Mesendoderm (in vitro differentiated cells): ENCODE measurements at regions not wholly inside any gene's neighbourhood (a gene's known extent, or its start where the extent isn't known, plus 50 kb on each side); places are given as distances from the start of the nearest gene placed in this dataset.
"Not testable (repeated sequence)": the region's sequence is repeated elsewhere in the genome, so short reads cannot be mapped to it uniquely, and the experiment has no call there.

Source experiments
- DNase-seq: peaks from one replicate; pipeline ENCODE4 v3.0.0; 2013
- H2AK5ac ChIP-seq: 2 replicates; pipeline ENCODE4 v1.6.1; 2013; ENCODE audit warnings: low read length, inconsistent platforms
- H2BK120ac ChIP-seq: 2 replicates; pipeline ENCODE4 v1.6.1; 2013; ENCODE audit warnings: low read depth, mild to moderate bottlenecking, low read length, moderate library complexity, mixed read lengths
- H2BK15ac ChIP-seq: replicated peaks from 2 replicates; pipeline ENCODE4 v1.6.1; 2013; ENCODE audit warnings: low read depth, mild to moderate bottlenecking, moderate library complexity
- H2BK5ac ChIP-seq: 2 replicates; pipeline ENCODE4 v1.6.1; 2013; ENCODE audit warnings: low read length, inconsistent platforms
- H3K18ac ChIP-seq: 2 replicates; pipeline ENCODE4 v1.6.1; 2013; ENCODE audit warnings: mild to moderate bottlenecking, low read length, mixed read lengths
- H3K23ac ChIP-seq: one replicate; pipeline ENCODE4 v1.6.1; 2013; ENCODE audit warnings: low read length
- H3K27ac ChIP-seq: 2 replicates; pipeline ENCODE4 v1.5.1; 2013; ENCODE audit warnings: low read depth, mild to moderate bottlenecking, inconsistent platforms, low read length, moderate library complexity
- H3K27me3 ChIP-seq: 2 replicates; pipeline ENCODE4 v1.6.1; 2013; ENCODE audit warnings: low read length, control low read depth, mild to moderate bottlenecking, inconsistent platforms; ENCODE audit not compliant: insufficient read depth, poor library complexity
- H3K36me3 ChIP-seq: 2 replicates; pipeline ENCODE4 v1.6.1; 2013; ENCODE audit warnings: low read length, inconsistent platforms; ENCODE audit not compliant: control insufficient read depth, insufficient read depth
- H3K4ac ChIP-seq: one replicate; pipeline ENCODE4 v1.6.1; 2013; ENCODE audit warnings: low read depth, mild to moderate bottlenecking, low read length, moderate library complexity
- H3K4me1 ChIP-seq: 2 replicates; pipeline ENCODE4 v1.6.1; 2013; ENCODE audit warnings: low read depth, low read length, inconsistent platforms; ENCODE audit not compliant: control insufficient read depth
- H3K4me2 ChIP-seq: 2 replicates; pipeline ENCODE4 v1.6.1; 2013; ENCODE audit warnings: low read length
- H3K4me3 ChIP-seq: 2 replicates; pipeline ENCODE4 v1.5.1; 2013; ENCODE audit warnings: mild to moderate bottlenecking, low read length
- H3K56ac ChIP-seq: one replicate; pipeline ENCODE4 v1.6.1; 2013; ENCODE audit warnings: low read length
- H3K79me1 ChIP-seq: 2 replicates; pipeline ENCODE4 v1.6.1; 2013; ENCODE audit warnings: low read length, inconsistent platforms
- H3K79me2 ChIP-seq: 2 replicates; pipeline ENCODE4 v1.6.1; 2013; ENCODE audit warnings: mild to moderate bottlenecking, low read length; ENCODE audit not compliant: control insufficient read depth, insufficient read depth
- H3K9ac ChIP-seq: 2 replicates; pipeline ENCODE4 v1.6.1; 2013; ENCODE audit warnings: low read length, inconsistent platforms
- H4K5ac ChIP-seq: one replicate; pipeline ENCODE4 v1.6.1; 2013; ENCODE audit warnings: low read length
- H4K8ac ChIP-seq: one replicate; pipeline ENCODE4 v1.6.1; 2013; ENCODE audit warnings: low read depth, mild to moderate bottlenecking, control low read depth, low read length, moderate library complexity
- WGBS: extraction: QIAGEN DNeasy Blood & Tissue Kit; methylation state at CpG from one replicate; pipeline ENCODE4 v1.1.7; 2013; ENCODE audit warnings: low lambda C conversion rate, missing lambda C conversion rate; ENCODE audit not compliant: insufficient coverage; ENCODE audit errors: extremely low coverage; 5-methylcytosine and 5-hydroxymethylcytosine counted together

DNA sequence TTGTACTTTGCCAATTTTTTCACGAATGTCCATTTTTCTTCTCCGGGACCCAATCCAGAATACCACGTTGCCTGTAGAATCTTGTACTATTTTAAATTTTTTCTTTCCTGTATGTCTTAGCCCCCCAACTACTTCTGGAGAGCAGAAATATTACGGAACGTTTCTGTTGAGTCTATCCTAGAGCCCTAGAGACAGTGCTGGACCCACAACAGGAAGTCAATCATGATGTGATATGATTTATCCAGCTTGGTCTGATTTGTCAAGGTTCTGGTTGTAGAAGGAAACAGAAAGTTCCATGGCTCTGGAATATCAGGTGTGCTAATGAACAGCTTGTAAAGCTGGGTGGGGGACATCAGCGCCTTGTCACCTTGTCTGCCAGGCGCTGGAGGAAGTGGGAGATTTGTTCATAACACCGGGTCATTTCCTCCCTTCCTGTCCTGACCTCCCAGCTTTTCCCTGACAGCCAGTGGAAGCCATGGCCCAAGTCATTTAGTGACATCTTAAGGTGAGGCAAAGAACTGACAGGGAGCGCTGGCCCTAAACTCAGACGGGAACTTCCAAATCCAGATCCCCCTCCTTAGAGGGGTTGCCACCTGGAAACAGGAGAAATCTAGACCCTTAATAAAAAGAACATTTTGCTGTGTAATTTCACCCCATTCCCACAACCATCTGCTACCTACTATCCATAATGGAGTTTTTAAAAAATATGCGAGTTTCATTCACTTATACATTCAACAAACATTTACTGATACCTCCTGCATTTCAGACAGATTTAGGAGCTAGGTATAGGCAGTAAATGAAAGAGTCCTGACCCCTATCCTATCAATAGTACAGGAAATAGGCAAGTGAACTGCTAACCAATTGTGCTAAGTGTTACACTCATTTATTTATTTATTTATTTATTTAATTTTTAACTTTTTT, 130.5 kb downstream of the ZFP64 start:
- Histone ChIP-seq H3K18ac (no peak overlapping the region), H3K4me2 (no peak overlapping the region), H3K79me2 (no peaks in the 10 kb centered on the region), H4K8ac (no peak overlapping the region), H3K9ac (no peak overlapping the region), H3K23ac (no peak overlapping the region), H3K4me3 (no peak overlapping the region), H2BK120ac (no peak overlapping the region), H2AK5ac (no peak overlapping the region), H2BK15ac (no peak overlapping the region), H3K4ac (no peak overlapping the region), H4K5ac (no peak overlapping the region), H3K4me1 (no peaks in the 10 kb centered on the region), H3K36me3 (no peaks in the 10 kb centered on the region), H3K27ac (no peak overlapping the region), H3K56ac (no peak overlapping the region), H2BK5ac (no peak overlapping the region), H3K27me3 (no peaks in the 10 kb centered on the region), H3K79me1 (no peaks in the 10 kb centered on the region)
- peak; percentile 91 for DNase-seq
- no CpG with 5 or more reads among the region's 11 CpGs for WGBS

- not testable (repeated sequence) for H4K8ac ChIP-seq, H3K27me3 ChIP-seq, H2BK120ac ChIP-seq, DNase-seq, H3K4me1 ChIP-seq, H3K23ac ChIP-seq, H4K5ac ChIP-seq, H3K4me3 ChIP-seq, H3K79me1 ChIP-seq, H3K56ac ChIP-seq, H3K9ac ChIP-seq, H2BK5ac ChIP-seq, H3K36me3 ChIP-seq, H3K27ac ChIP-seq, H2AK5ac ChIP-seq, H3K4ac ChIP-seq, H3K4me2 ChIP-seq, H3K18ac ChIP-seq, H3K79me2 ChIP-seq, H2BK15ac ChIP-seq
- WGBS: no CpG with 5 or more reads among the region's 3 CpGs
These were observed 134.4 kb downstream of the ZFP64 start for GRCh38 chr20:52057133-52057532.

DNA sequence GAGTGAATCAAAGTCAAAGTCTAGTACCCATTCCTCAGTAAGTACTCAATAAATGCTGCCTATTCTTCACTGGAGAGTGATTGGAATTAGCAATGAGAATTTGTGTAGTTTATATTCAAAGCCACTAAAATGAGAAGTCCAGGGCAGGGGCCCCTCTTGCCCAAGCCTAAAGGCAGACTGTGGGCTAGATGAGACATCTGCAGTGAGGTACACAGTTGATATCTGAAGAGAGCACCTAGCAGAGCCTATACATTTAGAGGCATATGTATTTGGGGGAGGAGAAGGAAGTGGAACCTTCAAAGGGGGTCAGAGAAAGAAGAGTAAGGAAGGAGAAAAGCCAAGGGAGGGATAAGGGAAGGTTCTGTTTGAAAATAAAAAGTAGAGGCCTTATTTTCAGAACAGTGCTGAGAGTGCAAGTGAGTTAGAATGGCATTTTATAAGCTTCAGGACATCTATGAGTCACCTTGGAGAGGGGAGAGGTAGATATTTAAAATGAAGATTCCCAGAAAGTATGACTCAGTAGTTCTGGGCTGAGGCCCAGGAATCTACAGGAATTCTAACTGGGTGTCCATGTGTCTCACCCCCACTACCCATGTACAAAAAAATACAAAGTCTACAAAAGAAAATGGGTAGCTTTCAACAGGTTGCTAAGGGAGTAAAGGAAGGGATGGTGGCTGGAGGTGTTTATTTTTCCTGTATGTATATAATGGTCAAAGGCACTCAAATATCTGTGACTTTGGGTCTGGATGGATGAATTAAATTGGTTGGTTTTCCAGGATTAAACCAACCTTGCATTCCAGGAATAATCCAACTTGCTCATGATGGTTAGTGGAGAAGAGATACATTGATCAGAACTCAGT, 135.1 kb downstream of the ZFP64 start:
- Histone ChIP-seq H2BK120ac (no peak overlapping the region), H3K4me3 (no peak overlapping the region), H3K4me1 (no peaks in the 10 kb centered on the region), H3K4me2 (no peak overlapping the region), H3K79me2 (no peaks in the 10 kb centered on the region), H3K36me3 (no peaks in the 10 kb centered on the region), H2BK5ac (no peak overlapping the region), H4K8ac (no peak overlapping the region), H3K23ac (no peak overlapping the region), H3K27me3 (no peaks in the 10 kb centered on the region), H3K79me1 (no peaks in the 10 kb centered on the region), H3K18ac (no peak overlapping the region), H3K9ac (no peak overlapping the region), H3K56ac (no peak overlapping the region), H4K5ac (no peak overlapping the region), H2AK5ac (no peak overlapping the region), H3K4ac (no peak overlapping the region), H3K27ac (no peak overlapping the region), H2BK15ac (no peak overlapping the region)
- no peak for DNase-seq

DNA sequence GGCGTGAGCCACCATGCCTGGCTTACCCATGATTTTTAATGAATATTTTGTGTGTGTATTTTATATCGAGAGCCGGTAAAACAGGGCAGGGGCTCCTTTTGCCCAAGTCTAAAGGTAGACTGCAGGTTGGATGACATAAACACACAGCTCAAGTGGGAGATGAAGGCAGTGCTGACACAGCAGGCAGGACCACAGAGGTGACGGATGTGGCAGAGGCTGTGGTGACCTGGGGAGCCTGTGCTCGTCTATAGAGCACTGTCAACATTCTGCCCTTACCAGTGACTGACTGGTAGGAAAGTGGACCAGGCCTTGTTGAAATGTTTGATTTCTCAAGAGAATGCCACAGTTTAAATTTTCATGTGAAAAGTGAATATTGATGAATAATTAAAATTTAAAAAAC, 137.5 kb downstream of the ZFP64 start:
- H4K8ac ChIP-seq: no peak overlapping the region
- H3K4me2 ChIP-seq: no peak overlapping the region
- H3K27ac ChIP-seq: no peak overlapping the region
- H3K4me1 ChIP-seq: peaks cover under 1% of the 10 kb centered on the region
- H3K4ac ChIP-seq: no peak overlapping the region
- no peaks in the 10 kb centered on the region for H3K36me3 ChIP-seq
- H3K79me2 ChIP-seq: no peaks in the 10 kb centered on the region
- no peak overlapping the region for H3K18ac ChIP-seq
- no peak overlapping the region for H2BK5ac ChIP-seq
- H2BK120ac ChIP-seq: no peak overlapping the region
- H3K23ac ChIP-seq: no peak overlapping the region
- H3K4me3 ChIP-seq: no peak overlapping the region
- H3K79me1 ChIP-seq: no peaks in the 10 kb centered on the region
- no peak overlapping the region for H2BK15ac ChIP-seq
- H4K5ac ChIP-seq: no peak overlapping the region
- no CpG with 5 or more reads among the region's 5 CpGs for WGBS
- no peak overlapping the region for H2AK5ac ChIP-seq
- H3K27me3 ChIP-seq: no peaks in the 10 kb centered on the region
- no peak overlapping the region for H3K9ac ChIP-seq
- DNase-seq: no peak
- H3K56ac ChIP-seq: no peak overlapping the region

DNA sequence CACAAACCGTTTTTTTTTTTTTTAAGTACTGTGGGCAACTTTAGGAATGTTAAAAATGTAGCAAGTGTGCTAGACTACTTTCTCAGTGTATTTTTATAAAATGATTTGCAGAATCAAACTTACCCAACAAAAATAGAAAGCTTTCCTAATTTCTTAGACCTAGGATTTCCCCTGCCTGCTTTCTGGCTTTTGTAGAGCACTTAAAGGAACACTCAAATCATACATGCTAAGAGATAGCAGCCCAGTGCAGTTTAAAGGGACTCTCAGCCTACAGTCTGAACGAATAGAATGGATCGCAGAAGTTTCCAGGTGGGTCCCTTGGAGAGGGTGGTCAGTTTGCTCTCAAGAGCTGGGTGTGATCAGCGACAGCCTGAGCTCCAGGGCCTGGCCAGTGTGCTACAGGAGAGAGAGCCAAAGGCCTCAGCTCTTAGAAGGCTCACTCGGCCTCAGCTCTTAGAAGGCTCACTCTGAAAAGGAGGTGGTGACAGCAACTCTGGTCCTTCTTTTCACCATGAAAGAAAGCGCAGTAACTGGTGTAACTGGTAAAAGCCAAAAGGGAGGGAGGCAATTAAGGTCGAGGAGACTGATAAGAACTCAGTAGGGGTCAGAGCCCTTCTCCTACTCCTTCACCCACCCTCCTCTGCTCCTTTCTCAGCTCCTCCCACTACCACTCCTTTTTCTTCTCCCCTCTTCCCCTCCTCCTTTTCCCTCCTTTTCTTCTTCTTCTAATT, 142.4 kb downstream of the ZFP64 start:
- H2BK15ac ChIP-seq: no peak overlapping the region
- H3K27ac ChIP-seq: peak overlapping the region; percentile 97
- no peak overlapping the region for H3K4me3 ChIP-seq
- H2BK5ac ChIP-seq: peak overlapping the region; percentile 92
- H4K8ac ChIP-seq: peak overlapping the region; percentile 65
- no peaks in the 10 kb centered on the region for H3K36me3 ChIP-seq
- H4K5ac ChIP-seq: no peak overlapping the region
- H3K9ac ChIP-seq: peak overlapping the region; percentile 42
- H2BK120ac ChIP-seq: peak overlapping the region; percentile 16
- no peaks in the 10 kb centered on the region for H3K79me1 ChIP-seq
- H3K4me1 ChIP-seq: peaks cover 6% of the 10 kb centered on the region
- H3K18ac ChIP-seq: peak overlapping the region; percentile 95
- no peaks in the 10 kb centered on the region for H3K79me2 ChIP-seq
- peak overlapping the region; percentile 80 for H3K56ac ChIP-seq
- H3K4ac ChIP-seq: no peak overlapping the region
- WGBS: no CpG with 5 or more reads among the region's 7 CpGs
- peak overlapping the region; percentile 3 for H3K4me2 ChIP-seq
- no peaks in the 10 kb centered on the region for H3K27me3 ChIP-seq
- H3K23ac ChIP-seq: no peak overlapping the region
- H2AK5ac ChIP-seq: no peak overlapping the region
- DNase-seq: peak; percentile 88
